ENCODE measurements at regions not wholly inside any gene's neighbourhood (a gene's known extent, or its start where the extent isn't known, plus 50 kb on each side); places are given as distances from the start of the nearest gene placed in this dataset.

DNA sequence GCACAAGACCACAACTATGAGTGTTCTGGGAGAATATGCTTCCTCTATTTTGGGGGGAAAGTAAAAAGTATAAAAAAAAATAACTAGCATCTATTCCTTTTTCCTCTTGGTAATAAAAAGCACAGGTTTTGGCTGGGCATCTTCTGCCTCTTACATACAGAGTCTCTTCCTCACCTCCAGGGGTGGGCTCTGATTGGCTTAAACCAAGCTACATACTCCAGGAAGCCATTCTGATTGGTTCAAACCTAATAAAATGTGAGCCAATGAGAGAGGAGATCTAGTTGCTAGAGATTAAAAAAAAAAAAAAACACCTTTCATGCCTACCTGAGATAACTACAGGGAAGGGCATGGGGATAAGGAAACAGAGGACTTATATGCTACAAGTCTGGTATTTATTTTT is 365.9 kb upstream of the ERCC4 start:
- TF ChIP-seq, protein P1, sequence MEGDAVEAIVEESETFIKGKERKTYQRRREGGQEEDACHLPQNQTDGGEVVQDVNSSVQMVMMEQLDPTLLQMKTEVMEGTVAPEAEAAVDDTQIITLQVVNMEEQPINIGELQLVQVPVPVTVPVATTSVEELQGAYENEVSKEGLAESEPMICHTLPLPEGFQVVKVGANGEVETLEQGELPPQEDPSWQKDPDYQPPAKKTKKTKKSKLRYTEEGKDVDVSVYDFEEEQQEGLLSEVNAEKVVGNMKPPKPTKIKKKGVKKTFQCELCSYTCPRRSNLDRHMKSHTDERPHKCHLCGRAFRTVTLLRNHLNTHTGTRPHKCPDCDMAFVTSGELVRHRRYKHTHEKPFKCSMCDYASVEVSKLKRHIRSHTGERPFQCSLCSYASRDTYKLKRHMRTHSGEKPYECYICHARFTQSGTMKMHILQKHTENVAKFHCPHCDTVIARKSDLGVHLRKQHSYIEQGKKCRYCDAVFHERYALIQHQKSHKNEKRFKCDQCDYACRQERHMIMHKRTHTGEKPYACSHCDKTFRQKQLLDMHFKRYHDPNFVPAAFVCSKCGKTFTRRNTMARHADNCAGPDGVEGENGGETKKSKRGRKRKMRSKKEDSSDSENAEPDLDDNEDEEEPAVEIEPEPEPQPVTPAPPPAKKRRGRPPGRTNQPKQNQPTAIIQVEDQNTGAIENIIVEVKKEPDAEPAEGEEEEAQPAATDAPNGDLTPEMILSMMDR (IDR thresholded peaks at IDR 0.05; ENCODE audit: low read depth, low read length): no peak
- TF ChIP-seq EZH2phosphoT487 (IDR thresholded peaks at IDR 0.05; ENCODE audit: low read depth): no peak

Measured in OCI-LY3 (cell line).